GM18502 (cell line): ENCODE measurements at regions not wholly inside any gene's neighbourhood (a gene's known extent, or its start where the extent isn't known, plus 50 kb on each side); places are given as distances from the start of the nearest gene placed in this dataset.

Source experiments
- ATAC-seq: cut with Tn5 transposase; IDR thresholded peaks from one replicate; pipeline ENCODE4 v1.9.1; 2021; ENCODE audit warnings: mild to moderate bottlenecking; ENCODE audit not compliant: unreplicated experiment, poor library complexity

DNA sequence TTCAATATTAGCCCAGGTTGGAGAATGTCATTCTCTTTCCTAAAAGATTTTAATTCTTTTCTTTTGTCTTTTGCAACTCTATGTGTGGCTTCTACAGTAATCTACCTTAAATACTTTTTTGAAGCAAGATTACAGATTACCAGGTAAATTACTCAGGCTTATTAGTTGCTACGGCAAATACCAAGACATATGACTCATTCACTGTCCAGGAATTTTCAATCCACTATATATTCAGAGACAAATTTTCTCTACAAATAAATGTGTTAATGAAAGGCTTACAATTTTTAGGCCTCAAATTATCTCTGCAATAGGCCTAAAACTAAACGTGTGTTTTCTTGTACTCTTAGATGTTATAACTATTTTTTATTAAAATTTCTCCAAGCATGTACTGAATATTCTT is 631.3 kb downstream of the DIAPH3 start:
- no peak for ATAC-seq

DNA sequence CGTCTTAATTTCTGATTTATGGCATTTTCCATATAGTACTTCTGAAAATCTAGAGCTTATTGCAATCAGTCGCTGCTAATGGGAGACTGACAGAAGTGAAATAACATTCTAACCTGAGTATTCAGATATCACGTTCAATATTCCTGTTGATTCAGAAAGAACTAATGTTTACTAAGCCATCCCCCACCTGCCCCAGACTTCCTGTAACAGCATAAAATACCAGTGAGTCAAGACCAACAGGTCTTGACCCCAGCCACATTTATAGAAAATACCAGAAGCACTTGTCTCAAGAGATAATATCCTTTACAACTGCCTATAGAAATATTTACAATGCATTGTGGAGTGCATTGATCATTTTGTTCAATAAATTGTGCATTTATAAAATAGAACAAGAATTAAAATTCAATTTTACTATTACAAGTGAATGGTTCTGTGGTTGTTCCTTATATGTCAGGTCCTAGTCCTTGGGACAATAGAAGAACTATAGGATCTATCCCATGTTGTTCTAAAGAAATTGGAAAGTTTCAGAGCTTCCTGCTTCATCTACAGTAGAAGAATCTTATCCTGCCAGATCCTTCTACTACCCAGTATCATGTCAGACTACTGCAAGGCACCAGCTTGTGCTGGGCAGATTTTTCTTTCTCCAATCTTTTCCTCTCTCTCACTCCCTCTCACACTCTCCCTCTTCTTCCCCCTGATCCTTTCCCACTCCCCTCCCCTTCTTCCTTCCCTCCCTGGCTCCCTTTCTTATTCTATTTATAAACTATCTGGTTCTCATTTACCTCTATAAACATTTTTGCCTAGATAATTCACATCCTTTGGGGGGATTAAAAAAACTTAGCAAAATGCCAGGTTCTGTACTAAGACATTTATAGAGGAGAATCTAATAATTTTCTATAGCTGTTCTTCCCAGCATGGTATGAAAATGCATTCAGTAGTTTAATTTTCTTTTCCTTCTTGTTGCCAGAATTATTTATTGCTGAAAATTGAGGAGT is 629.9 kb downstream of the DIAPH3 start:
- ATAC-seq, result no peak

DNA sequence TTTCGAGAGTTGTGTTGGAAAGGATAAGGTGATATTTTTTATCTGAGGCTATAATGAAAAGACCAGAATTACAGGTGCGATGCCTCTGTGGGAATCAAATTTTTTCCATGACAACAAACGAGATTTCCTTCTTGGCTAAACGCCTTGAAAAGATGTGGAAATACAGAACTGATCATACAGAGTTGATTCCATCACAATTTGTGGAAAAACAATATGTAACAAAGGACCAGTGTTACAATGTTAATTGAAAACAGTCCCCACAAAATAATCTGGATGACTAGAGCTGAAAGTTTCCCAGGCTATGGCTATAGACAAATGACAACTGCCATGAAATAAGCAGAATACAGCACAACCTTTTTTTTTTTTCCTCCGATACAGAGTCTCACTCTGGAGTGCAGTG is 628.9 kb downstream of the DIAPH3 start:
- ATAC-seq, result no peak

DNA sequence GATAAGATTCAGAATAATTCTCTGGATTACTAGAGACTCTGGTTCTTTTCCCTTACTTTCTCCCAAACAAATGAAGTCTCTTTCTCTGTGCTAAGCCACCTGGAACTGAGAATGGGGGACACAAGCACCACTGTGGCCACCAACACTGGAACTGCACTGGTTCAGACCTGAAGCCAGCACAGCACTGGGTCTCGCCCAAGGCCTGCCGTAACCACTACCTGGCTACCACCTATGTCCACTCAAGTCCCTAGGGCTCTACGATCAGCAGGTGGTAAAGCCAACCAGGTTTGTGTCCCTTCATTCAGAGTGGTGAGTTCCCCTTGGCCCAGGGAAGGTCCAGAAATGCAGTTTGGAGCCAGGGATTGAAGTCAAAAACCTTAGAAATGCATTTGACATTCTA is 626.2 kb downstream of the DIAPH3 start:
- ATAC-seq, result no peak

DNA sequence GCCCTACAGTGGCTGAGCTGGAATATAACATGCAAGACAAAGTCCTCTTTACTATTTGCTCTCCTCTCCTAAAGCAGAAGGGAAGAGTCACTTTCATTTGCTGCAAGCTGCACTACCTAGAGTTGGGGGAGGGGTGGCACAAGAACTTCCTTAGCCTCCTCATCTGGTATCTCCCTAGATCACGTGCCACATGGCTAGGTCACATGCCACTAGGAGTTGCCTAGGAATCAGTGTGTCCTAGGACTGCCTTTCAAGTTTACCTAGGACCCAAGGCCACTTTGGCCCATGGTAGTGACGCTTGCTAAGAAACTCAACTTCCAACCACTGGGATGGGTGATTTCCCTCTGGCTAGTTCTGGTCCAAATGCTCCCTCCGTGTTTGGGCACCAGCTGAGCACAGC is 625.2 kb downstream of the DIAPH3 start:
- no peak for ATAC-seq

DNA sequence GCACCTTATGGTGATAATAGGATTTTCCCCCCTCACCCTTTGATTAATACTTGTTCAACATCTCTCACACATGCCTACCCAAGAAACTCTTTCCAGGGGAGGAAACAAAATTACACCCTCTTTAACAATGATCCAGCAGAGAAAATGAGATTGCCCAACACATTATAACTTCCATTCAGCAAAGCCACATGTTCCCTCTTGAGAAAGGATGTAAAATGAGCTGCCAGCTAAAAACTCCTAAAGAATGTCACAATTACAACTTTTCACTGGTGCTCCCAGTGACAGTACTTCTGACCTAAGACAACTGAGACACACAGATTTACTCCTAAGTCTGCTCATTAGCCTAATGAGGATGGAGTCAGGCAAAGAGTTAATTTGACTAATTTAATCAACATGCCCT is 621.4 kb downstream of the DIAPH3 start:
- no peak for ATAC-seq

DNA sequence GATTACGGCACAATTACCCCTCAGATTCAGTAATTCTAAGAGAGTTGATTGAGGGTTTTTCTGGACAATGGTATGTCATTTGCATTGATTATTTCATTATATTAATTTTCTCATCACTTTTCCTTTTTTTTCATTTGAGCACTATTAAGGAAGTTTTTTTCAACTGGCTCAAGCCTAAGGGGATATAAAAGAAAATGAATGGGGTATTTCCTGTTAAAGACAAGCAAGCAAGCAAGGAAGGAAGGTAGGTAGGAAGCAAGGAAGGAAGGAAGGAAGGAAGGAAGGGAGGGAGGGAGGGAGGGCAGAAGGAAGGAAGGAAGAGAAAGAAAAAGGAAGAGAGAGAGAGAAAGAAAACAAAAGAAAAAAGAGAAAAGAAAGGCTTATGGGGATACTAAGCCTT is 620.3 kb downstream of the DIAPH3 start:
- ATAC-seq, result no peak

DNA sequence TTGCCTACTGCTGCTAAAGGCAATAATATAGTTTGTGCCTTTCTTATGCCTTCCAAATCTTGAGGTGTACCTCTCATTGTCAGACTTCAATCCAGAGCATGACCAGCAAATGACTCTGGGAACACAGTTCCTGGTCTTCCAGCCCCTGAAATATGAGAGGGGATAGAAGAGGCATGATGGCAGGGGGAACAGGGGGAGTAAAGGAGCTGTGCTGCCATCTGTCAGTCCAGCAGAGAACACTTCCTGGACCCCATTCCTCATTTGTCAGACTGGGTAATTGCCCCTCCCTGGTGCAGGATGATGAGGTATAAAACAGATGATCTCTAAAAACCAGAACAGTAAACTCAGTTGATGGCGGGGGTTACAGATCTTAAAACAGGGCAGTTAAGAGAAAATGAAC is 618.7 kb downstream of the DIAPH3 start:
- ATAC-seq, result no peak

DNA sequence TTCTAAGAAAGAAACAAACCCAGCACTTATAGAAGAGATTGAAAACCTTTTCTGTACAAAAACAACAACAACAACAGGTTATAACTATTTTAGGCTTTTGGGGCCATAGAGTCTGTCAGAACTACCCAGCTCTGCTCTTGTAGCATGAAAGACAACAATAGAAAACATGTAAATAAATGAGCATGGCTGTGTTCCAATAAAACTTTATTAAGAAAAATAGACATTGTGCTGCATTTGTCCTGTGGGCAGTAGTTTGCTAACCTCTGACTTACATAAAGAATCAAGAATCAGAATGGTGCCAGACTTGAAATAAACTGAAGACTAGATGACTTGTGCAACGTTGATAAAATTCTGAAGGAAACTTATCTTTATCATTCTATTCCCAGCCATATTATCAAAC is 617.5 kb downstream of the DIAPH3 start:
- ATAC-seq, result no peak

DNA sequence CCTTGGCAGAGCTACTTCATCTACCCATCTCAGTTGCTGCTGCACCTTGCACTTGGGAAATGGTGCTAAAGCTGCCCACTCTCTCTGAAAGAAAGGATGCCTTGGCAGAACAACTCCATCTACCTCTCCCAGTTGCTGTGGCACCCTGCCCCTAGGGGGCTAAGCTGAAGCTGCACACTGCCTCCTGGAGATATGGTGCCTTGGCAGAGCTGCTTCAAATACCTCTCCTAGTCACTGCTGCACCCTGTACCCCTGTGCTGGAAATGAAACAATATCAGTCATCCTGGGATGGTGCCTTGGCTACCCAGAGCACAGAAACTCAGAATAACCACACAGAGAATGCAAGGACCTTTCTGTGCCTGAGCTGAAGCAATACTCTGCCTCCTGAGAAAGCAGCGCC is 615.8 kb downstream of the DIAPH3 start:
- ATAC-seq, result no peak

DNA sequence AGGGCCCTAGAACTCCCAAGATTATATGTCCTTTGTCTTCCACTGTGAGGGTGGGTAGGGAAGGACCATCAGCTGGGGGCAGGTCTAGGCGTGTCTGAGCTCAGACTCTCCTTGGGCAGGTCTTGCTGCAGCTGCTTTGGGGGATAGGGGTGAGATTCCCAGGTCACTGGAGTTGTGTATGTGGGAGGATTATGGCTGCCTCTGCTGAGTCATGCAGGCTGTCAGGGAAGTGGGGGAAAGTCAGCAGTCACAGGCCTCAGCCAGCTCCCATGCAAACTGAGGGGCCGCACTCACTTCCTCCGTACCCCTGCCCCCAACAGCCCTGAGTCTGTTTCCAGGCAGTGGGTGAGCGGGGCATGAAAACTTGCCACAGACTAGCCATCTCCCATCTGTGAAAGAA is 600.8 kb downstream of the DIAPH3 start:
- no peak for ATAC-seq

DNA sequence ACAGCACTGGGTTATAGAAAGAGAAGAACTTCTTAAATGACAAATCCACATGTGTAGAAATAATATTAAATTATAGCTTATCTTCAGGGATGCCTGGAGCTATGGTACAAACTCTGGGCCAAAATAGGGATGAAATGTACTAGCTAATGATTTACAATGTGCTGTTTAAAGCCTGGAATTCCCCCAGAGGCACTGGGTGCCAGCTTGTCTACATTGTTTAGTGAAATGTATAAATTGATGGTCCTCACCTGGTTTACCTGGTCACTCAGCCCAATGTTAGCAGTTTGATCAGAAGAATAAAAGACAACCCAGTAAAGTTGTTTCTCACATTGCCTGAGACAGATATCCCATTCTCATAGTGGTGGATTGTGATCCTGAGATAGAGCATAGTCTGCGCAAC is 597.2 kb downstream of the DIAPH3 start:
- no peak for ATAC-seq

DNA sequence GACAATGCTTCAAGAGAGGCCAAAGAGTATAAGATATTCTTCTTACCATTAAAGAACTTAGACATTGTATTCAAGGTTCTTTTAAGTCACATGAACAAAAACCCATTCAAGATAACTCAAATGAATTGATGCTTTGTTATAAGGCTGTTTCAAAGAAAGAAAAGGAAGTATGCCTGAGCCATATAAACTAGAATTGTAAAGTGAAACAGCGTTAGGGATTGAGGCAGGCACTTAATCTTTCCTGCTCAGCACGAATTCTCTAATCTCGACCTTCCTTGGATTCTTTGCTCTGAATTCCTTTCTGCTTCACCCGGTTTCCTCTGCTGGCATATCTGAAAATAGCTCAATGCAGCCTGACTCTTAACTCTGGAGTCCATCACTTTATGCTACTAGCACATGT is 595.4 kb downstream of the DIAPH3 start:
- no peak for ATAC-seq

DNA sequence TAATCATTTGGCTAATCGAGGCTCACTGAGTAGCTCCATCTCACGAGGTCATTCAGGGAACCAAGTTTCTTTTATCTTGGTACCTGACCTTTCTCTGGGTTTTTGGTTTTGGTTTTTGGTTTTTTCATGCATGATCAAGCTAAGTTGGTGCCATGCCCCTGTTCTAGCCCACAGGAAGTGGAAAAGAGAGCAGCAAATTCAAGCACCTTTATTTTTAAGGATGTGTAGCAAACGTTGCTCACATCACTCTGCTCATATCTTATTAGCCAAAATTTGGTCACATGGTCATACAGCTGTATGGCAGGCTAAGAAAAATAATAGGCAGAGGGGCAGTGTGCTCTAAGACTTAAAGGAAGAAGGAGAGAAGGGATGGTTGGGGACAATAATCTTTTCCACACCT is 593.5 kb downstream of the DIAPH3 start:
- ATAC-seq, result no peak

DNA sequence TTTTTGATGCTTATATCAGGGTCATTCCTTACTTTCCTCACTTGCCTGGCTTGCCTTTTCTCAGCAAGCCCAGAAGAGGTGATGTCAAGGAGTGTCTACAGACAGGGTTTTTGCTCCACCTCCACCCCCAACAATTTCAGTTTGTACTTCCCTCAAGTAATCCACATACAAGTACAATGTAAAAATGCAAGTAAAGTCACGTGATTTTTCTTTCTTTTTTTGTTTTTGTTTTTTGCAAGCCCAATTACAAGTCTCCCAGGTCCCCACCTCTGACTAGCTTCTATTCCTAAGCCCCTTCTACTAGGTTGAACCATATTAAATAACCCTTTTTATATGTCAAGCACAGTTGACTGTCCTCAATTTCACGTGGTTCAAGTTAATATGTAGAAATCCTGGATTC is 579.6 kb downstream of the DIAPH3 start:
- ATAC-seq, result no peak

DNA sequence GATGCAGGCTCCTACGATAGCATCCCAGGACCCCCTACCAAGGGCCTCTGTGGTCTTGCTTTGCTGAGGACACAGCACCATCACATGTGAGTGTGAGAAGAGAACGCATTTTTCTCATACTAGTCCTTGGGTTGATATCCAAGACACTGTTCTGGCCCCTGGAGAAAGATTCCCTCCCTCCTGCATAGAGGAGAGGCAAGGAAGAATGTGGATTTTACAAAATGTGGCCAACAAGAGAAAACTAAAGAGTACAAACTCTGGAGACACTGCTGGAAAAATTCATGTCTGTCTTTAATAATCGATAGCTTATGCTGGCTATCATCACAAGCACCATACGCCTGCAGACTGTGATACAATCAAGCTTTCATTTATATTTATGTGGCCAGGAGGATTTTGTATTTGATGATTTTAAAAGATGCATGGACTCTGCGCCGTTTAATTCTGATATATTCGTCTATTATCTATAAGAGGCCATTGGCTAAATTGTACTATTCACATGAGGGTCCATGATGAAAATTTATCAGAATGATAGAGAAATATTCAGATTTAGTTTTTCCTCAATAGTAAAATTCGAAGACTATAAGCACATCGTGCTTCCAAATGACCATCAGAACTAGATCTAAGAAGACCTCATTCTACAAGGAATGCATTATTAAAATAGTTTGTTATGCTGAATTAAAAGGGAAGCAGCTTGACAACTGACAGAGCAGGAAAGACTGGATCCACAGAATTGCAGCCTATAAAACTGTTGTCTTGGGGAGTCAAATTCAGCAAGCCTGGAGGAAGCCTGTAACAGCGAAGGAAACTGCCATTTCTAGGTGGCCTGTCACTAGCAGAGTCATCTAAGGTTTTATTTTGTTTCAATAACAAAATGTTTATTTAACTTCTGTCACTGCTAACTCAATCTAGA is 578.7 kb downstream of the DIAPH3 start:
- no peak for ATAC-seq

DNA sequence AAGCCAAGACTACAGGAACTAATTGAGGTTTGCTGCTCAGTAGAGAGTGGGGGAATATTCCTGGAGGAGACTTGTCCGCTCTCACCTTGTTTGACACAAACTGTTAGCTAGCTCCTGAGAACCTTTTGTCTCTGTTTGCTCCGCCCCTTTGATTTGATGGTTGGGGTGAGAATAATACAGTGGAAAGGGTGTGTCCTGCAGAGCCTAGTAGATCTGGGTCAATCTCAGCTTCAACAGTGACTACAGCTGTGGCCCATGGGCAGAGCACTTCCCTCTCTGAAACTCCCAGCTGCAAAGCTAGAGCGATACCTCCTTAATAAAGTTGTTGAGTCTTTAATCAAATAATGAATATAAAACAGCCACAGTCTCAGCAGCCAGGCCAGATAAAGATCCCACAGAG is 576.7 kb downstream of the DIAPH3 start:
- no peak for ATAC-seq

DNA sequence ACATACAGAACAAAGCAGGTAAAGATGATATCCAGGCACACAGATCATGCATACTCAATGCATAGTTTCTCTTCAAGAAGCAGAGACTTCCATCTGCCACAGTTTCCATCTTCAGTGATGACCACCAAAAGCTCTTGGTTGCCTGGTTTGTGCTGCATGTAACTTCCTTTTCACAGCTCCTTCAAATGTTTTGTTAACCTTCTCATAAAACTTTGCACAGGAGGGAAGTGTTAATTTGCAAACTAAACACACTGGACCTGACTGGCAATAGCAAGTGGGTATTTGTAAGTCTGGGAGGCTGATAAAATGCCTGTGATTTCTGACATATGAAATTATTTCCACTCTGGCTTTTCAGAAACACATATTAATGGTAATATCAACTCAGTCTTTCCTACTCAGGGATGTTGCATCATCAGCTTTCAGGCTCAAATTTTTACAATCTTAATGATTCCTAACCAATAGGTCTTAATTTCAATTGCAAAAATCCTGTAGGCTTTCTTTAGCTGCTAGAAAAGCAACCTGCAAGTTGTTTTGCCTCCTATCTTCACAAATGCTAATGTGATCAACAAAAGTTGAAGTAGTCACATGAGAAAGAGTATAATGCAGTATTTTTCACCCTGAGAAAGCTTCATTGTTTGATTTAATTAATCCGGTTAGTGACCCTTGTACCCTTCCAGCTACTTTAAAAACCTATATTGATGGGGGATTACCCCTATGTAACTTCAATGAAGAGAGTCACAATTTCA is 575.6 kb downstream of the DIAPH3 start:
- no peak for ATAC-seq

DNA sequence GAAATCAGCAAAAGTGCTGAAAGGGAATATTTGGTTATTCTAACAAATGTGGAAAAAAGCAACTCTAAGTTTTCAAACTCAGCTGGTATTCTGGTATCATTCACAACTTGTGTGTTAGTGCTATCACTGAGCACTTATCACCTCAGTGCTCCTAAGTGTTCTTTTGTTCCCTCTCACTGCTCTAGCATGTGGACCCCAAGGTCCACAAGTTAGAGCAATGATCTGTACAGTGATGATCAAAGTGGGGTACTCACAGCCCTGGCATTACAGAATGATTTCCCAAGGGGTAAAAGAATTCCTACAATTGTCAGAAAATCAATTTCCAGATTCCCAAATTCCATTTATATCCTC is 575.0 kb downstream of the DIAPH3 start:
- no peak for ATAC-seq

DNA sequence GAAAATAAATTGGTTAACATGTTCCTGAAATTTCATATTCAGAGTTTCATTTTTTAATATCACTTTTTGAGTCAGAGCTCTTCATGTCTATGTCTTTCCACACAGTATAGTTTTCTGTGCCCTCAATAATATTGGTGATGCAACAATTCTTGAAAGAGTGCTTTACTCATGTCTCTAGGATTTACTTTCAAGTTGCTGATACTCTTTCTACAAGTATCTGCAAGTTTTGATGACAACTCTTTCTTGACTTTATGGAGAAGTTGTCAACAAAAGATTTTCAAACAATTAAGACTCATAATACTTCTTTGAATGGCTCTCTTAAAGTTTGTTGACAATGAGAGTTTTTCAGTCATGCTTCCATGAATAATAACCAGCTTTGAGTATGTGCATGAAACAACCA is 561.7 kb downstream of the DIAPH3 start:
- no peak for ATAC-seq

DNA sequence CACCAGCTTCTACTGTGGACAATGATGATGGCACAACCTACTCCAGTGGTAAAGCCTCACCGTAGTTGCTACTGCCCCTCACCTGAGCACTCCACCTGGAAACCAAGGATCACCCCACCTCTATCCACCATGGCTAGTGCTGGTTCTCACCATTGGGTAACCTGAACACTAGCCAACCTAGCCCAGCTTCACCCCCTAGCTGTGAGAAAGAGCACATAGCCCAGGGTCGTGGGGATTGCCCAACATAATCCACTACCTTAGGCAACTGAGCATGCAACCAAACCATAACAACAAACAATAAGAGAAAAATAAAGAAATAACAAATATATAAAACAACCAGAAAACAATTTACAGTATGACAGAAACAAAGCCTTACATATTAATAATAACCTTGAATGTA is 560.1 kb downstream of the DIAPH3 start:
- ATAC-seq, result no peak
